Epidermal melanocyte (primary cell): ENCODE measurements at regions not wholly inside any gene's neighbourhood (a gene's known extent, or its start where the extent isn't known, plus 50 kb on each side); places are given as distances from the start of the nearest gene placed in this dataset.
"Not testable (repeated sequence)": the region's sequence is repeated elsewhere in the genome, so short reads cannot be mapped to it uniquely, and the experiment has no call there.

ENCODE experiments used
- DNase-seq: peaks from one replicate; pipeline ENCODE4 v3.0.0; 2011; ENCODE audit warnings: low spot score; ENCODE audit not compliant: insufficient read length

GRCh38 chr12:105524961-105525360 lies 194.5 kb downstream of the C12orf75 start:
- no peak for DNase-seq

- no peak for DNase-seq
Observed at GRCh38 chr12:105534068-105534467, 203.6 kb downstream of the C12orf75 start.

GRCh38 chr12:105535033-105535432 lies 204.5 kb downstream of the C12orf75 start:
- DNase-seq: not testable (repeated sequence)

GRCh38 chr12:105538880-105539279 lies 208.4 kb downstream of the C12orf75 start:
- no peak for DNase-seq

DNA sequence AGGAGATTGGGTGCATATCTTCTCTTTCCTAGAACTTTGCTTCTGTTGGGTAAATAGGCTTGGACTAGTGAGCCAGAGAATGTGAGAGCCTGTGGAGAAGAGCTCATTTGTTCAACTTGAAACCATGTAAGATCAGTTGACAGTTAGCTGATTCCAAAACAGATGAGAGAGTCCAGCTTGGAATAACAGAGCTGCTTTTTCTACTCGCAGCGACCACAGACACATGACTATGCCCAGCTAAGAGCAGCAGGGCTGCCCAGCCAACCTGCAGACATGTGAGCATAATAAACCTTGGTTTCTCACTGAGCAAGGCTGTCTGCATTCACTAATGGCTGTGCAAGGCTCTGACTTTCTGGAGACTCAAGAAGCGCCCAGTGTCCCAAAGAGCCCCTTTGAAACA lies 209.2 kb downstream of the C12orf75 start:
- no peak for DNase-seq

GRCh38 chr12:105547786-105548185 lies 217.3 kb downstream of the C12orf75 start:
- no peak for DNase-seq

- no peak for DNase-seq
Observed at GRCh38 chr12:105548626-105549025, 218.1 kb downstream of the C12orf75 start.

- no peak for DNase-seq
Observed at GRCh38 chr12:105552056-105552455, 221.6 kb downstream of the C12orf75 start.

DNA sequence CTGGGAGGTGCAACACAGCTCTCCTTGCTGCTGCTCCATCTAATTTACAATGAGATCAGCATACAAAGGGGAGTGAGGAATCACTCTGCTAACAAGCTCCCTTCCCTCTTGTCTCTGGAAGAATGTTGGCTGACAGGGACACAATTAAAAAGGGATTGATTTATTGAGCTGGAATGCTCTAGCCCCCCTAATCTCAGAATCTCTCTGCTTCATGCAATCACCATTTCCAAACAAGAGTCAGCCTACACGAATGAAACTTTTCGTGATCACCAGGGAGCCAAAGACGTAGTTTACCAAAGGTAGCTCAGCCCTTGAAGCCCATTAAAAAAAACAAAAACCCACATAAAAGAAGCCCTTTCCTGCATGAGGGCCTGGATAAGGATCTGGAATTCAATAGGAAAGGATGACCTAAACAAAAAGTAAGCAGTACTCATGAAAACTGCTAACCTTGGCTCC lies 223.8 kb downstream of the C12orf75 start:
- DNase-seq: no peak

DNA sequence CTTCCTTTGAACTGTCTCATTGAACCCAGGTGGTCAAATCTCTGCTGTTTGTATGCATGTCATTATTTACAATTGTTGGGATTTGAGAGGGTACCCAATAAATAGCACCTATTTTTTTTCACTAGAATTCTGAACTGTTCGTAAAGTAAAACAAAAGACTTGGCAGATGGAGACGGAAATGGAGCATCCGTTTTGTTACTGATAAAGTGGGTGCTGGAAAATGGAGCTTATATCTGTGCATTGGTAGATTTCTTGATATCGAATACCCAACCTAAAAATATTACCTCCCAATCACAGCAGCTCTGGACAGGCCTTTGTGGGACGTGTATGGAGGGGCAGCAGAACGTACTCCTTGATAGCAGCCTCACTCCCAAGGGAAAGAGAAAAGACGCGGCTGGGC lies 224.4 kb downstream of the C12orf75 start:
- DNase-seq: no peak

- no peak for DNase-seq
Observed at GRCh38 chr12:105555556-105556295, 225.2 kb downstream of the C12orf75 start.

DNA sequence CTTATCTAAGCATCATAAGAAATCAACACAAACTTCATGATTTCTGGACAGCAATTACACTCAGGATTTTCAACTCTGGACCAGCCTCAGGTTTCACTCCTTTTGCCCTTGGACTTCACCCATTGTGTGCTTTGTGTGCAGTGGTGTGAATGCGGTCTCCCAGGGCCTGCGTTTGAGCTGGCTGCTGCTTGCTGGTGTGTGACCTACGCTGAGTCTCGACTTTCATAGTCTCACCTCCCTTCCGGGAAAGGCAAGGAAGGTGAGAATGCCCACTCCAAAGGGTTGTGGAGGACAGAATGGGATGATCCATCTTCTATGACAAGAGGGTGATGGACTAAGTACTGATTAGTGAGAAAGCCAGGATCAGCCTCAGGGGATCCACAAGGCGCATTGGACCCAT lies 228.8 kb downstream of the C12orf75 start:
- no peak for DNase-seq

GRCh38 chr12:105561546-105562198 lies 231.2 kb downstream of the C12orf75 start:
- DNase-seq: no peak

- no peak for DNase-seq
Observed at GRCh38 chr12:105562199-105562971, 231.9 kb downstream of the C12orf75 start.

DNA sequence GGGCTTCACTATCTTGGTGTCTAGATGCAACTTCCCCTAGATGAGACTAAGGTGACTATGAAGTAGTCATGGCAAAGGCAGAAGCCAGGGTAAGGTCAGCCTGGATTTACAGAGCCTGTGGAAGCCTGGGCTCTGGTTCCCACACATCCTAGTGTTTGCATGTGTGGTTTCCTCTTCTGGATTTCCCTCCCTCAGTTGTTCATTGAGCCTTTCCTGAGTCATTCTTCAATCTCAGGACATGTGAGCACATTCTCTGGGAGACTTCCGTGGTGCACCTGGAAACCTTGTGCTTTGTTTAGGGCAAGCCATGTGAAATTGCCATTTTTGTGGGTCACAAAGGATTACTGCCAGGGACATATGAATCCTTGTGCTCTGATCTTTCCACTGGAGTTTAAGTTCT lies 236.6 kb downstream of the C12orf75 start:
- DNase-seq: no peak

- DNase-seq: no peak
Observed at GRCh38 chr12:105569886-105570285, 239.4 kb downstream of the C12orf75 start.

DNA sequence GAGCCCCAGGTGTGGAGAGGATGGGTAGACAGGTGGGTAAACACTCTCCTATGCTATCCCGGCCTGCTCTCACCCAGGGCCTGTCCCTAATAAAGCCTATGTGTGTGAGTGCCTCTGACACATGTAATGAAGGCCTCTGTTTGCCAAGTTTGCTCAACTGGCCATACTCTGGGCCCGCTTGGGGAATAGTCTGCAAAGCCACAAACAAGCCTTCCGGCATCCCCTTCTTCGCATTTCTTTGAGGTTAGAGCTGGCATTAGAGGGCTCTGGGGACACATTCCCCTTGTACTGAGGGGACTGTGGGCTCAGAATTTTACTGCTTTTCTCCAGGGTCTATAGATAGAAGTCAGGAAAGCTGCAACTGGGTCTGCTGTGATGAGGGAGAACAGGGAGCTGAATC lies 240.5 kb downstream of the C12orf75 start:
- no peak for DNase-seq

DNA sequence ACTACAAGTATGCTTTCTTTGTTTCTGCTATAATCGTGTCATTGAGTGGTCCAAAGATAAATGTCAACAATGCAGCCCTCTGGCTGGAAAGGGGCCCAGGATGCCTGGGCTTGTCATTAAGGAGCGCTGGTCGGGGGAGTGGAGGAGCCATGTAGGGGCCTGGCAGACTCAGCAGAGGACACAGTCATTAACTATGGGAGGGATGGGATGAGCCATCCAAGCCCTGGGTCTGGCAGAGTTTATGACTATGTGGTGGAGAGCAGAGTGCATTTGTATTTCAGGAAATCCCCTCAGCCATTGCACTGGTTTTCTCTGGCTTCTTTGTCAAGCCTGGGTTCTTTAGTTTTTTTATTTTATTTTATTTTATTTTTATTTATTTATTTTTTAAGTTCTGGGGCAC lies 243.1 kb downstream of the C12orf75 start:
- no peak for DNase-seq

DNA sequence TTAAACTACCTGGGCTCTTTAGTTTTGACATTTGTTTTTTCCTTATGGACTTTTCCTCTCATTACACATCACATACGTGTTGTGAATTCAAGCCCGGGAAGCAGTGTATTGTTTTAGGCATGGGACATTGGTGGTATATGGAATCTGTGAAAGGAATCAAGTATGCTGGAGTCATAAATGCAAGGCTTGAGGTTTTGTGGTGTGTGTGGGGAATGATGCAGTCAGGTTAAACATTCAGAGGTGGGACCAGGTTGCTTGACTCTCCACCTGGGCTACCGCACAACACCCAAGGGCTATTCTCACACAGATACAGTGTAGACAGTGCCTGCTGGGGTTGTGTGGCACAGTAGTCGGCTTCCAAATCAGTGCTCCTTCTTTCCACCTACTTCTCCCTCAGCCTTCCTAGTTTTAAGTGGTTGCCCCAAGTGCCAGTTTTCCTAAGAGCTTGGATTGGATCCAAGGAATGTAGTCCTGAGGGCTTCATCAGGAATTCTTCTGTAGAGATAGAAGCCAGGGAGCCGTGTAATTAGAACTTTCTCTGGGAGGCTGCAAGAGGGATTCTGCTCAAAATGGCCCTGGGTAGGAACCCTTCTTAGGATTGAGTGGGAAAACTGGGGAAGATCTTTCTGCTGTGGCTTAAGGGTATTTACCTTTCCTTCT lies 243.7 kb downstream of the C12orf75 start:
- DNase-seq: no peak

DNA sequence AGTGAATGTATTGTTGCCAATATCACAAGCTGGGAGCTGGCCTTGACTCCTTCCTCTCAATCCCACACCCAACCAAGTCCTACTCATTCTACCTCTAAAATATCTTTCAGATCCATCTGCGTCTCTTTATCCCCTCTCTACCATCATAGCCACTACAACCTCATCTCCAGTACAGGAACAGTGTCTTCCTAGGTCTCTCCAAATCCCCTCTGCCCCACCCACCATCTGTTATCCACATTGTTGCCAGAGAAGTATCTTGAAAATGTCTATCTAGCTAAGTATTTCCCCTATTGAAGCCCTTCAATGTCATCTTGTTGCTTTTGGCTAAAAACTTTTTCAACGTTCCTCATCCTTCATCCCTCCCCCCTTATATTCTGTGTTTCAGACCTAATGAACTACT lies 244.7 kb downstream of the C12orf75 start:
- DNase-seq: no peak

DNA sequence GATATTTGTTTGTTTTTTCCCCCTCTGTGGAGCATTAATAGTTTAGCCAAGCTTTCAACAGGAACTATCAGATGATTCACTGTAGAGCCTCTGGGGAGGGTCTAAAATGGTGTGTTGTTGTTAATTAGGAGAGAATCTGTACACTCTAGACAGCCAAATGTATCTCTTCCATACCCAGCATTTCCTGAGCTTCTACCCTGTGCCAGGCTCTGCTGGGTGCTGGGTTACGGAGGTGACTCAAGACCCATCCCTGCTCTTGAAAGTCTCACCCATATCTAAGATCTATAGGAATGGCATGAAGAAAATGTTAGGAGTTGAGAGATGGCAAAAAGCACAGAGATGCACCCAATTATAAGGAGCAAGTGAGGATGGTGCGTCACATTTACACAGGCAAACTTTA lies 245.8 kb downstream of the C12orf75 start:
- DNase-seq: no peak
